CMK (cell line): ENCODE measurements at regions not wholly inside any gene's neighbourhood (a gene's known extent, or its start where the extent isn't known, plus 50 kb on each side); places are given as distances from the start of the nearest gene placed in this dataset.

Source experiments
- DNase-seq: peaks from one replicate; pipeline ENCODE4 v3.0.0-alpha.2; 2010; ENCODE audit warnings: low read depth

DNA sequence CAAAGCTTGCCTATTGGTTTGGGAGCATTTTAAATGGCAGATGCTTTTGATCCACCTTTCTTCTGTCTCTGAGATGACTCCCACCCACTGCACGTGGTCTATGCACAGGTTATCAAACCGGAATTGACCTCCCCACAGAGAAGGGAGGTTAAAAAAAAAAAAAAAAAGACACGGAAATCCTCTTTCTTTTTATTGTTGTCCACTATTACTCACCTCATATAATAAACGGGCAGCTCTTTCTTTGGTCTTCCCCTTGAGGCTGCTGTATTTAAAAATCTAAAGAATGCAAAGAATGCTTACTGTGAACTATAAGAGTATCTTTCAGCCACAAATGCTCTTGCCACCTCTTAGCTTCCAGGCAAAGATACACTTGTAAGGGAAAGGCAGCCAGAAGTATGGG is 329.7 kb downstream of the NDFIP2 start:
- no peak for DNase-seq

- DNase-seq = no peak
Measured at GRCh38 chr13:79810018-79810417, 329.1 kb downstream of the NDFIP2 start.

- DNase-seq = no peak
Measured at GRCh38 chr13:79808475-79808874, 327.5 kb downstream of the NDFIP2 start.

DNA sequence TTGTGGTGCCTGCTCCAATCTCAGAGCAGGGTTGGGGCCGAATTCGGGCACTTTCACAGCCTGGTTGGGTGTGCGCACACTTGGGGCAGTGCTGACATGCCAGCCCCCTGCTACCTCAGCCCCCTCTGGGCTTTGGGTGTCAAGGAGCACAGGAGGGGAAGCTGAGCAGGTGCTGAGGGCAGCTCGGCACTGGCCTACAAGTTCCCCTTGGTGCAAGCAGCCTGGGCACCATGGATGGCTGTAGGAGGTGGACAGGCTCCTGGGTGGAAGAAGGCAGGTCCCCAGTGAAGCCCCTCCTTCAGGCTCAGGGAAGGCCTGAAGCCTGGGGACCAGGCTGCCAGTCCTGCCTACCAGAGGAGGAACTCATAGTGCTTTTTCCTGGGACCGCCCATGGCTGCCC is 326.6 kb downstream of the NDFIP2 start:
- DNase-seq = no peak

DNA sequence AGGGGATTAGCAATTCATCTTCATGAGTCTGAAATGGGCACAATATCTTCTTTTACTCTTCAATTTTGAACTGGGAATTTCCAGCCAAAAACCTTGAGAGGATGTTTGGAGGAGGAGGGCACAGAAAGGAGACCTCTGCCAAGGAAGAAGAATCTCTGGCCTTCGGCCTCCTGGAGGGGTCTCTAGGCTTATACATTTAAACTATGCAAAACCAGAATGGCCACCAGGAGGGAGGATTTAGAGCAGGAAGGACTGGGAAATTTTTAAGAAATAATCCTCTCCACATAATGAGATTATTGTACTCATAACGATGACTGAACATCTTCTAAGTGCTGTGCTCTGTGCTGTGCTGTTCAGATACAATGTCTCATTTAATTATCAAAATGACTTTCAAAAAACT is 325.9 kb downstream of the NDFIP2 start:
- DNase-seq = no peak

DNA sequence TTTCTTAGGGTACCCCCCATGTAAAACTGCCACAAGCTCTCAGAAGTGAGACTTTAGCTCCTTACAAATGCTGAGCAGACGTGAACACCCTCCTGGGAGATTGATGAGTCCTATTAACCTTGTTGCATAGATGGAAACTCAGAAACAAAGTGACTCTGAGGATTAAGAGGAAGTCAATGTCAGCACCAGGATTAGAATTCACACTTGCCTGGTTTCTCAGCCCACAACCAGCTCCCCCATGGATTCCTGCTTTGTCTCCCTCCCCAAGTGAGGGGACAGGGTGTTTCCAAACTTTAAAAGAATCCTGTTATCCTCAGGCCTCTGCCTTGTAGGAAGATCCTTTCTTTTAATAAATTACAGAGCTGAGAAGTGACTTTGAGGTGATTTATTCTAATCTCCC is 324.4 kb downstream of the NDFIP2 start:
- DNase-seq = no peak

DNA sequence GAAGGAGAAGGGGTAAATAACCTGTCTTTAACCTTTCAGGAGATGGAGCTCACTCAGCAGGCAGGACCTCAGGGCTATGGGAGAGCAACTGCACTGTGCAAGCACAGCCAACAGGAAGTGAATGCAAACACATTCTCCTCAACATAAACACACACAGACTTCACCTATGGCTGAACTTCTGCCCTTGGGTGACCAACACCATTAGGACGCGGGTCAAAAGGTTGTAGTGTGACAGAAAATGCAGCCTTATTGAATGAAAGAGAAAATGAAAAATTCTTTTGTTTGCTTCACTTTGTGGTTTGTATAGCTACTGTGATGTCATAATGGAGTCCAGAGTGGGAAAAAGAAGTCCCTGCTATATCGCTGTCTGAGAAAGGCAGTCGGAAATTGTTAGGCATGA is 323.0 kb downstream of the NDFIP2 start:
- DNase-seq = no peak

- no peak for DNase-seq
Measured at GRCh38 chr13:79803296-79803695, 322.3 kb downstream of the NDFIP2 start.

- no peak for DNase-seq
Measured at GRCh38 chr13:79802389-79803085, 321.6 kb downstream of the NDFIP2 start.

DNA sequence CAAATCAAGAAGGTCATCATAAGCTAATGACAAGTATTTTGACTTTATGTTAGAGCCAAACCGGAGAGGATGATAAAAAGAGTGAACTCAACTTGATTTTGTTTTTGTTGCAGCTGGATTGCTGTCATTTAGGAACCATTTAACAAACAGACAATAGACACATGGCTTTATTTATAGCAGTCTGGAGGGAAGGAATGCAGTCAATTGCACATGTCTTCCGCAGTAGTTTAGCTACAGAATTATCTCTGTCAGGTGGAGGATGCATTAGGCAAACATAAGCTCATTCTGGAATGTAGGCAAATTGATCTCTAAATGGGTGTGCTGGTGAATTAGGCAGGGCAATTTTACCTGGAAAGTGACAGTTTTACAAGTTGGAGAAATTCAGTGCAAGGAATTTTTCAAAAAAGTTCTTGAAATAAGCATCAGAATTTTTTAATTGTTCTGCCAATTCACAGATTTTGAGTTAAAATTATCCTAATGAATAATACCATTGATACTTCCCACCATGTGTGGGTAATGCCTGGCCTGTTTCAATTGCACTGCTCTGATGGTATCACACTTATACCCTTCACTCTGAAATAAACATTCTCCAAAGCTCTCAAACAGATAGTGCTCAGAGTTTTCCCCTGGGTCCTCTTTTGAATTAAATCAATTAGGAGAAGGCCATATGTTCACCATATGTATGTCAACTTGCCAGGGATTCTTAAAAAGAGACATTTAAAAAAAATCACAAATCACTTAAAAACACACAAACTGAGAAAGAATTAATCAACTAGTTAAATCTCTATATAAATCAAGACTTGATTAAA is 318.3 kb downstream of the NDFIP2 start:
- no peak for DNase-seq

GRCh38 chr13:79796136-79796535 is 315.2 kb downstream of the NDFIP2 start:
- no peak for DNase-seq

DNA sequence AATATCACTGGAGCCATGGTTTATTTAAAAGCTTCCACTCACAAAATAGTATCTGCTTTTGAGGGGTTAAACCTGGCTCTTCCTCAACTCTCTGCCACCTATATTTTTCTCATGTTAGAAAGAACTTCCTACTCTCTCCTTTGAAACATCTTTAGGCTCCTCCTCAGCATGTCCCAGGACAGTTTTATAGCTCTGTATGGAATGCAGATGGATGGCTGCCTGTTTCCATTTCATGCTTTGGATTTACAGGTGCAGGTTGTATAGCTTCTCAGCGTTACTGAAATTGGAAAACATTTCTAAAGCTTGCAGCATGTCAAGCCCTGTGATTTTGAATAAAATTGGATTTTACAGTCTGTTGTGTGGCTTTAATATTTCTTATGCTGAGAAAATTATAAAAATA is 314.0 kb downstream of the NDFIP2 start:
- no peak for DNase-seq

- DNase-seq = no peak
Measured at GRCh38 chr13:79792716-79793115, 311.8 kb downstream of the NDFIP2 start.

- no peak for DNase-seq
Measured at GRCh38 chr13:79791471-79792042, 310.6 kb downstream of the NDFIP2 start.

GRCh38 chr13:79786176-79786575 is 305.2 kb downstream of the NDFIP2 start:
- no peak for DNase-seq

- no peak for DNase-seq
Measured at GRCh38 chr13:79782541-79783205, 301.7 kb downstream of the NDFIP2 start.

DNA sequence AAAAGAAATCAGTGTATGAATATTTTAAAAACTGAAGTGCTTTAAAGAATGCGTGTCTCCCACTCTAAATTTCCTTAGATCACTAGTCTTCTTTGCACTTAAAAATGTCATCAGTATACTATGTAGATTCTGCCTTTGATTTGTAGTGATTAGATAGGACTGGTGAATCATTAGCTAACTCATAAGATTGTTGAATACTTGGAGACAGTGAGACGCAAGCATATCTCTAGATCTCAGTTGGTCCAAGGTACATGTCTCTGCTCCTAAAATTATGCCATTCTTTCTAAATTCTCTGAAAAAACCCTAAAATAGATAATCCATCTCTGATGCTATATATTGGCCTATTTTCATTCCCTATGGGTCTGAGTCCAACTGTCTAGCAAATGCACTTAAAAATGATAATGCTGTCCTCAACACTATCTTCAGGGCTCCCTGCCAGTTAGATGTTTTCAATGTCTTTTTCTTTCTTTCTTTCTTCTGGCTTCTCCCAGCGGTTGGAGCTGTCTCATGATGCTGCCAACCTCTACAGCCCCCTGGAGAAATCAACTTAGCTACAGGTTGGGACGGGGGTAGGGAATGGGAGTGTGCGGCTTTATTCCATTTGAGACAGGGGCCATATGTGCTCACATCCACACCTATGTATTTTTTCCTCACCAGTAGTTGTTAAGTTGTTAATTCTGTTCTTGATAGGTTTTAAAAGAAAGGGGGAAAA is 301.0 kb downstream of the NDFIP2 start:
- no peak for DNase-seq

DNA sequence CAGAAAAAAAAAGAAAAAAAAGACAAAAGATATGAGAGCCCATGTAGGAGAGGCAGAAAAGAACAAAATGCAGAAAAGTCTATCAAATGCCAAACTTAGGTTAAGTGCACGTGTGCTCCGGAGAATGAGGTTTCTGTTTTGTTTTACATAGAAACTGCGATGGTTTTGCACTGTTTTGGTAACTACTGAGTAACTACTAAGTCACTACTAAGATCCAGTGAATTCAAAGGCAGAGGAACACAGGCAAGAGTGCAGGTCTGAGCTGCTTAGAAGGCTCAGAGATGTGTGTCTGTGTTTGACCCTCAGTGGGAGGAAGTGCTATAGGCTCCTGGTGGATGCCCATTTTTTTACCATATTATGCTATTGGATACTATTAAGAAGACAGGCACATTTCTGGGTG is 299.3 kb downstream of the NDFIP2 start:
- DNase-seq = no peak

DNA sequence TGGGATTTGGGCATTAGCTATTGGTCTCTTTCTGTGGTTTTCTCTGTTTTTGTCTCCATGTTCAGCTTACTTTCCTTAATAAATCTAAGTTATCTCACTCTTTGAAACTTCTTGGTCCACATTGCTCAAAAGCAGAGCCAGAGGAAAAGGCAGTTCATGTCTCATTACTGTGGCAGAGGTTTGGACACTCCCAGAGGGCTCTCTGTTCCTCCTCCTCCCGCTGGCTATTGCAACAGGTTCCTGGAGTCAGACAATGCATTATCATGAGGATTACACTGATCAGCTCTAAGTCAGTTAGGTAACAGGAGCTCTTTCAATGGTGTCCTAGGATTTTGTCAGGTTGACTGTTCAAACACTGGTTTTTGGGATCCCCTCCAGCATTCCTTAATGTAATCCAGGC is 298.8 kb downstream of the NDFIP2 start:
- no peak for DNase-seq

DNA sequence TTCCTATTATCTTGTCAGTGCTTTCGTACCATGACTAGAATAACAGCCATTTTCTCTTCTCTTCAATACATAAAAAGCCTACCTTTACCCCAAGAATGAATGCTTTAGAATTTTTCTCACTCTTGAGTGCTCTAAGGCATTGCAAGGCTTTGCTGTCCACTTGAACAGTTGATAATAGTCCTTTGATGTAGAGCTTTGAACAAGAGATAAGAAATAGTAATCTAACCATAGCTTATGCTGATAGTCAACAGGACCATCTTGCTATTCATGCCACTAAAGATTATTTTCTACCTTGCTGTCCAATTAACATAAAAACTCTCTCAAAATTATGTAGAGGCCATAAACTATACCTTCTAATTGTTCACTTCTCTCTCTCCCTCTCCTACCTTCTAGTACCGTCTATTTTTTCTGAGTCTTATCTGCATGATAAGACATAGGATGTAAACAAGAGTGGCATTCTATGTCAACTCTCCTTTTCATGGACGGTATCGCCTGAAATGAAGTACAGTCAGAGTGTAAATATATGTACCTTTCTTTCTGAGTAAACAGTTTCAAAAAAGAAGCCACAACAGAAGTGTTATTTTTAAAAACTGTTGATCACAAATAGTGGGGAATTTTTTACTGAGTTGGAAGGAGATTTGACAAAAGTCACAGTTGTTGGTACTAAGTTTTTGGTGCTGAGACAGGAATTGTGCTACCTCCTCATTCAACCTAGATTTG is 297.9 kb downstream of the NDFIP2 start:
- DNase-seq = no peak

- DNase-seq = no peak
Measured at GRCh38 chr13:79777504-79777903, 296.5 kb downstream of the NDFIP2 start.
